ENCODE measurements at regions not wholly inside any gene's neighbourhood (a gene's known extent, or its start where the extent isn't known, plus 50 kb on each side); places are given as distances from the start of the nearest gene placed in this dataset.

DNA sequence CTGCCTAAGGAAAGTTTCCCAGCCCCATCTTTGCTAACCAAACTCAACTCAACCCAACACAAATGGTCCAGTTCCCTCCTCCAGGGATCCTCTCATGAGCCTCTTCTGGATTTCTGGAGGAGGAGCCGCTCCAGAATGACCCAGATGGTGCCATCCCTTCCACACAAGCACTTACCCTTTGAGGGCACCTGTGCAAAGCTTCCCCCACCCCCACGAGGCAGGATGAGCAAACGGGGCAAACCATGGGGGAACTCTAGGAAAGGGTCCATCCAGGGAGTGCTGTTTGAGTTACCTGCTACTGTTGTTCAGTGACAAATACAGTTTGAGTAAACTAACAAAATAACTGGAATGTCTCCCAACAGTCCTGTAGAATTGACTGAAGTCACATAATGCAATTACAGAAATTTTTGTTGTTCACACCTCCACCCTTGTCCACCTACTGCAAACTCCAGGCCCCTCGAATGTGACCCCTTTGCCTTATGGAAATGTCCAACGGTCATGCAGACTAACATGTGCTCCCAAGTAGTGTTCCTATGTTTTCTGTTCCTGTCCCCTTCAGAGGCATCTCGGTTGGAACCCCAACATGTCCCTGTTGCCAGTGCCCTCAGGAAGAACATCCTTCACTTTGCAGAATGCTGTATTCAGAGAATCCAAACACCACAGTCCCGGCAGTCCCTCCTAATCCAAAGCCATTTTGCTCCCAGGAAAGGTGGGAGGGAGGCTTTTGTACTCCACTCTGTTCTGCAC, 160.1 kb downstream of the RRAGC start:
- TF ChIP-seq, protein P1, sequence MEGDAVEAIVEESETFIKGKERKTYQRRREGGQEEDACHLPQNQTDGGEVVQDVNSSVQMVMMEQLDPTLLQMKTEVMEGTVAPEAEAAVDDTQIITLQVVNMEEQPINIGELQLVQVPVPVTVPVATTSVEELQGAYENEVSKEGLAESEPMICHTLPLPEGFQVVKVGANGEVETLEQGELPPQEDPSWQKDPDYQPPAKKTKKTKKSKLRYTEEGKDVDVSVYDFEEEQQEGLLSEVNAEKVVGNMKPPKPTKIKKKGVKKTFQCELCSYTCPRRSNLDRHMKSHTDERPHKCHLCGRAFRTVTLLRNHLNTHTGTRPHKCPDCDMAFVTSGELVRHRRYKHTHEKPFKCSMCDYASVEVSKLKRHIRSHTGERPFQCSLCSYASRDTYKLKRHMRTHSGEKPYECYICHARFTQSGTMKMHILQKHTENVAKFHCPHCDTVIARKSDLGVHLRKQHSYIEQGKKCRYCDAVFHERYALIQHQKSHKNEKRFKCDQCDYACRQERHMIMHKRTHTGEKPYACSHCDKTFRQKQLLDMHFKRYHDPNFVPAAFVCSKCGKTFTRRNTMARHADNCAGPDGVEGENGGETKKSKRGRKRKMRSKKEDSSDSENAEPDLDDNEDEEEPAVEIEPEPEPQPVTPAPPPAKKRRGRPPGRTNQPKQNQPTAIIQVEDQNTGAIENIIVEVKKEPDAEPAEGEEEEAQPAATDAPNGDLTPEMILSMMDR (IDR thresholded peaks at IDR 0.05; ENCODE audit: insufficient read depth, low read length, poor library complexity, severe bottlenecking) = no peak
- no peak for TF ChIP-seq EZH2phosphoT487 (conservative IDR thresholded peaks at IDR 0.05; ENCODE audit: low read length)
